Adrenal gland (tissue), 9 donors: ENCODE measurements at regions not wholly inside any gene's neighbourhood (a gene's known extent, or its start where the extent isn't known, plus 50 kb on each side); places are given as distances from the start of the nearest gene placed in this dataset.

Experiments used
- DNase-seq, 7 donors: peaks; one replicate each; pipeline ENCODE4 v3.0.0-alpha.2; 2019 to 2020
- H3K27ac ChIP-seq, 5 donors: fragments of 200-600 bp; sonication (generic) in 4 of 5; 1 replicate in 3 of 5; 2 replicates in 2 of 5; pipeline versions ENCODE4 v1.5.1 to v1.8.0; 2016 to 2020; ENCODE audit warnings: mild to moderate bottlenecking in 1 of 5
- H3K27me3 ChIP-seq: fragments of 200-600 bp; 2 replicates; pipeline ENCODE4 v1.8.0; 2021
- H3K36me3 ChIP-seq, 2 donors: fragments of 200-600 bp; replicated peaks in 1 of 2; 1 replicate in 1 of 2; 2 replicates in 1 of 2; pipeline versions ENCODE4 v1.5.1 to v1.8.0; 2018 to 2022
- H3K4me1 ChIP-seq, 2 donors: fragments of 200-600 bp; replicated peaks in 1 of 2; 1 replicate in 1 of 2; 2 replicates in 1 of 2; pipeline versions ENCODE4 v1.5.1 to v1.8.0; 2018 to 2021
- H3K4me3 ChIP-seq, 4 donors: fragments of 200-600 bp; sonication (generic) in 3 of 4; one replicate each; pipeline ENCODE4 v1.5.1; 2016 to 2018
- H3K9me3 ChIP-seq, 3 donors: fragments of 200-600 bp; sonication (generic) in 1 of 3; replicated peaks in 1 of 3; 1 replicate in 2 of 3; 2 replicates in 1 of 3; pipeline versions ENCODE4 v1.5.1 to v1.8.0; 2016 to 2021
- POLR2A ChIP-seq, 2 donors: fragments of 450-650 bp; IDR thresholded peaks; one replicate each; pipeline ENCODE4 v1.6.1; 2017; ENCODE audit warnings: antibody characterized with exemption in 2 of 2, mild to moderate bottlenecking in 2 of 2, moderate library complexity in 1 of 2
- WGBS, 4 donors: extraction: QIAGEN DNeasy Blood & Tissue Kit in 2 of 4; methylation state at CpG; one replicate each; pipeline versions ENCODE4 v1.1.5 to v1.1.7; 2013 to 2017; 5-methylcytosine and 5-hydroxymethylcytosine counted together
- intact Hi-C, 2 donors: fragments of 100-400 bp; cut with DNase I; formaldehyde crosslinking; loops; one replicate each; pipeline versions ENCODE4 v1.14.1 to v1.15.0; 2022 to 2023
- TF ChIP-seq, protein P1 (sequence below), 6 experiments: fragments of 450-650 bp in 4 of 6; fragments of 200-600 bp in 2 of 6; sonication (generic) in 1 of 6; IDR thresholded peaks; 1 replicate in 5 of 6; 2 replicates in 1 of 6; pipeline versions ENCODE4 v1.5.1 to v1.8.0; 2016 to 2021; ENCODE audit warnings: antibody characterized with exemption in 6 of 6, mild to moderate bottlenecking in 2 of 6, moderate library complexity in 1 of 6
- donor health status: healthy with polysubstance abuse.
- donor health status: Bipolar disorder and iron deficiency.
- donor health status: DM: yes; HTN: yes; CAD: no.
- donor health status: DM: no; HTN: no; CAD: no.
- donor health status: DM: no; HTN: no; CAD: no.

DNA sequence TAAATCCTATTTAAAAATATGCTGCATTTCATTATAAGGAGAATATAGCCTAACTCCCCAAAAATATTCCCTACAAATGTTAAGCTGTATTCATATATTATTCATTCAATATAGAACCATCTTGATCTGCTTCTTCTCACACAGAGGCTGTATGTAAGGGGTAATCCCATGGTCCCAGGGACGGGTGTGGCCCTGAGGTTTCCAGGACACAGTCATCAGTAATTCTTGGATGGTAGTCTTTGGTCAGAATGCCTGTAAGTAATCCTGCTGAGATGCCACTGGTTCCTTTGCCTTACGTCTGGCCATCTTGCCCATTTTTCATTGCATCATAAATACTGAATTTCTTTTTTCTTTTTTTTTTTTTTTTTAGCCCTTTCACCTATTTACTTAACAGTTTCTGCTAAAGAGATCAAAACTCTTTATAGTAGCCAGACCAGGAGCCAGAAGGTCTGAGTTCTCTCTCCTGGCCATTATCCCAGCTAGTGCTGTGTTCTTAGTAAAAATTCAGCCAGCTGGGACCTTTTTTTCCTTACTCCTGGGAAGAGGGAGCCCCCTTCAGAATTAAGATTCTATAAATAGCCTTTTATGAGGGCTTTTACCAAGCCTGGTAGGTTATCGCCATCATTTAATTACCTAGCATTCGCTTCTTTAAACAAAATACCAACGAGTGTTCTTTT lies 134.9 kb downstream of the SOX11 start:
- 54 to 66% (median 61%) methylated on average over 5 of the region's 5 CpGs for WGBS, 4 donors
- H3K9me3 ChIP-seq, result no peaks in the 10 kb centered on the region
- intact Hi-C loops, result no loop called here
- no peak overlapping the region for H3K27ac ChIP-seq
- no peaks in the 10 kb centered on the region for H3K4me1 ChIP-seq
- TF ChIP-seq POLR2A (IDR thresholded peaks at IDR 0.05), result no peak
- TF ChIP-seq, protein P1, sequence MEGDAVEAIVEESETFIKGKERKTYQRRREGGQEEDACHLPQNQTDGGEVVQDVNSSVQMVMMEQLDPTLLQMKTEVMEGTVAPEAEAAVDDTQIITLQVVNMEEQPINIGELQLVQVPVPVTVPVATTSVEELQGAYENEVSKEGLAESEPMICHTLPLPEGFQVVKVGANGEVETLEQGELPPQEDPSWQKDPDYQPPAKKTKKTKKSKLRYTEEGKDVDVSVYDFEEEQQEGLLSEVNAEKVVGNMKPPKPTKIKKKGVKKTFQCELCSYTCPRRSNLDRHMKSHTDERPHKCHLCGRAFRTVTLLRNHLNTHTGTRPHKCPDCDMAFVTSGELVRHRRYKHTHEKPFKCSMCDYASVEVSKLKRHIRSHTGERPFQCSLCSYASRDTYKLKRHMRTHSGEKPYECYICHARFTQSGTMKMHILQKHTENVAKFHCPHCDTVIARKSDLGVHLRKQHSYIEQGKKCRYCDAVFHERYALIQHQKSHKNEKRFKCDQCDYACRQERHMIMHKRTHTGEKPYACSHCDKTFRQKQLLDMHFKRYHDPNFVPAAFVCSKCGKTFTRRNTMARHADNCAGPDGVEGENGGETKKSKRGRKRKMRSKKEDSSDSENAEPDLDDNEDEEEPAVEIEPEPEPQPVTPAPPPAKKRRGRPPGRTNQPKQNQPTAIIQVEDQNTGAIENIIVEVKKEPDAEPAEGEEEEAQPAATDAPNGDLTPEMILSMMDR (IDR thresholded peaks at IDR 0.05), result no peak
- DNase-seq, result no peak
- no peaks in the 10 kb centered on the region for H3K36me3 ChIP-seq
- no peak overlapping the region for H3K4me3 ChIP-seq
- H3K27me3 ChIP-seq, result no peaks in the 10 kb centered on the region

DNA sequence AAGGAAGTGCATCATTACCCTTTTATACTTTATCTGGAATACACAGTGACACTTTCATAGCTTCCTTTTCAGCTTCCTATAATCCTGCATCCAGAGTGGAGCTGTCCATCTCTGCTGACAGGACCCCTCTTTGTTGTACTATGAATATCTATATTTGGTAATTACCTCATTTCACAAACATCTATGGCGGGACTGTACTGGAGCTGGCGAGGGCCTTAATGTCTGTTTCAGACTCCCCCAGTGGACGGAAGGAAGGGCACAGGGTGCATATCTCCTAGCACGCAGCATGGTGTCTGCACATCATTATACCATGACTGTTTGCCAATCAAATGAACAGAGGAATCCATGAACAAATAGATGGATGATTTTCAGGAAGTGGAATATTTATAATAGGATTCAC lies 142.3 kb downstream of the SOX11 start:
- no peaks in the 10 kb centered on the region for H3K36me3 ChIP-seq
- no peak for DNase-seq
- no peaks in the 10 kb centered on the region for H3K27me3 ChIP-seq
- no peak overlapping the region for H3K4me3 ChIP-seq
- intact Hi-C loops, result no loop called here
- no peaks in the 10 kb centered on the region for H3K9me3 ChIP-seq
- TF ChIP-seq, protein P1 (IDR thresholded peaks at IDR 0.05), result no peak
- no peak for TF ChIP-seq POLR2A (IDR thresholded peaks at IDR 0.05)
- H3K4me1 ChIP-seq, result no peaks in the 10 kb centered on the region
- no peak overlapping the region for H3K27ac ChIP-seq
- 46 to 69% (median 50%) methylated on average over 4 of the region's 4 CpGs for WGBS, 4 donors

- no peaks in the 10 kb centered on the region for H3K27me3 ChIP-seq
- TF ChIP-seq POLR2A (IDR thresholded peaks at IDR 0.05), result no peak
- TF ChIP-seq, protein P1 (IDR thresholded peaks at IDR 0.05), result no peak
- no peaks in the 10 kb centered on the region for H3K36me3 ChIP-seq
- H3K9me3 ChIP-seq, result no peaks in the 10 kb centered on the region
- no peak for DNase-seq
- H3K4me3 ChIP-seq, result no peak overlapping the region
- no peak overlapping the region for H3K27ac ChIP-seq
- 48 to 64% (median 49%) methylated on average over 7 of the region's 7 CpGs for WGBS, 4 donors
- intact Hi-C loops, result no loop called here
- no peaks in the 10 kb centered on the region for H3K4me1 ChIP-seq
These were observed 147.4 kb downstream of the SOX11 start for GRCh38 chr2:5839550-5839949.

DNA sequence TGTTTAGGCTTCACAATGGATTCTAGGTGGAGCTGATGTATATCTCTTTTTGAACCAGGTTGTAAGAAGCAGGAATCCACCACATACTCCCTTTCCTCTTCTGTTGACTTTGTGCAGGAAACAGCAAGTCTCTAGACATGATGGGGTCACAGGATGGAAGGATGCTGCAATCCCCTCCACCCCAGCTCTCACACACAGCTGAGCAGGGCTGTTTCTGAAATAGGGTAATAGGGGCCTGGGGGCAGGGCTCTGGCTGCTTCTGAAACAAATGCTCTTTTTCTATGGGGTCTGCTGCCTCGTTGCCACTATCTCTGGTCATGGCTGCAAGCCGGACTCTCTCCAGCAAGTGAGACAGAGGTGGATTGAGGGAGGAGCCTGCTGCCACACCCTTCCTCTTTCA lies 148.9 kb downstream of the SOX11 start:
- TF ChIP-seq, protein P1 (IDR thresholded peaks at IDR 0.05), result no peak
- TF ChIP-seq POLR2A (IDR thresholded peaks at IDR 0.05), result no peak
- 60 to 72% (median 66%) methylated on average over 2 of the region's 2 CpGs for whole genome bisulfite sequencing, 4 donors
- intact Hi-C loops, result no loop called here
- Histone ChIP-seq H3K27me3 (no peaks in the 10 kb centered on the region), H3K4me1 (no peaks in the 10 kb centered on the region), H3K4me3 (no peak overlapping the region), H3K36me3 (no peaks in the 10 kb centered on the region), H3K27ac (no peak overlapping the region), H3K9me3 (no peaks in the 10 kb centered on the region)
- no peak for DNase-seq
